ENCODE measurements at regions not wholly inside any gene's neighbourhood (a gene's known extent, or its start where the extent isn't known, plus 50 kb on each side); places are given as distances from the start of the nearest gene placed in this dataset.

DNA sequence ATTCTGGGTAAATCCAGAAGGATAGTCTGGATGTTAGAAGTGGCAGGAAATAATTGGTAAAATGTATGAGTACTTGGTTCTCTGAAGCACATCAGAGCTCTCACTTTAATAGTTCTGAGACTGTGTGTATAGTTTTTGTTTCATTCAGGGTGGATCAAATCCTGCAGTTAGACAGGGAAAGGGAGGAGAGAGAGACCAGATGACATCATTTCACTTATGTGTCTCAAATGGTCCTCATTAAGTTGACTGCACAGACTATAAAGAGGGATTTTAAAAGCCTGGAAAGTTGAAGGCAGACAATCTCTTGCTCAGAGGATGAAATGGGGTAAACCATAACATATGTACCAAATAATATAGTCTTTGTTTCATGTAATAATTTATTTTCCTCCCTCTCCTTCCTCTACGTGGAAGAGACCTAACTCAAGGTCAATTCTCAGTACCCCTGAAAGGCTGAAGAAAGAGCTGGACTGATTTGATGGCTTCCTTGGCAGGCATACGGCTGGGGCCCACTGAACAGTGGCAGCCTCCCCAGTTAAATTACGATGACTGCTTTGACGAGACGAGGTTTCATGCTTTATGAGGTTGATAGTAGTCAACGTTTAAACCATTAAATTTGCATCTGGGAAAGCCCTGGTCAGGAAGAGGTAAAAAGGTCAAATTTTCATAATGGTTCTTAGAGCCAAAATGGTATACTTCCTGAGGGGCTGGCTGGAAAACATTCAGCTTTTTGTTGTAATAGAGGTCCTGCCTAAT lies 395.1 kb upstream of the RPS23 start:
- Histone ChIP-seq H3K79me2 (ENCODE audit: insufficient read depth, low read length) (no peaks in the 10 kb centered on the region), H3K9me3 (ENCODE audit: low read length) (no peaks in the 10 kb centered on the region), H3K27ac (ENCODE audit: extremely low read length, insufficient read depth, low read length) (no peak overlapping the region), H3K36me3 (replicated peaks in 1 of 2; ENCODE audit: control insufficient read depth in 1 of 2, insufficient read depth in 2 of 2, low read length in 2 of 2) (no peaks in the 10 kb centered on the region), H2AFZ (ENCODE audit: low read length) (no peak overlapping the region), H3K4me1 (ENCODE audit: insufficient read depth, low read length) (no peaks in the 10 kb centered on the region), H3K27me3 (ENCODE audit: control insufficient read depth in 1 of 2, insufficient read depth in 2 of 2, low read length in 2 of 2) (no peaks in the 10 kb centered on the region), H3K4me2 (ENCODE audit: low read depth, low read length) (no peak overlapping the region), H3K4me3 (replicated peaks in 1 of 3; ENCODE audit: insufficient read depth in 1 of 3, low read depth in 2 of 3, low read length in 3 of 3) (no peak overlapping the region), H4K20me1 (ENCODE audit: insufficient read depth, low read length) (no peaks in the 10 kb centered on the region), H3K9ac (ENCODE audit: insufficient read depth, low read depth, low read length) (no peak overlapping the region)
- in situ Hi-C loops (cut with HindIII; ENCODE audit: extremely low pct_ligation_motif_present, low pct_unique_long_range_greater_than_20kb) (no loop called here), intact Hi-C loops (cut with micrococcal nuclease; ENCODE audit: unreplicated experiment) (no loop called here)
- no peak for FAIRE-seq
- WGBS (ENCODE audit: low lambda C conversion rate), result 12% methylated on average over 6 of the region's 6 CpGs
- ChIA-PET CTCF (ENCODE audit: low intra/inter-chr PET ratio, low total read pairs) (no interaction called here), POLR2A (no interaction called here)
- no TSS peak for BruUV-seq (replicated peaks)
- DNase-seq (ENCODE audit: low spot score), result no peak
- no peak for ATAC-seq
- no peak for TF ChIP-seq U2AF2 (IDR thresholded peaks at IDR 0.05; ENCODE audit: low read depth, low read length)
- TF ChIP-seq FOXP4 (CRISPR knock-in tag; IDR thresholded peaks at IDR 0.05), result no peak
- TF ChIP-seq ONECUT2 (CRISPR knock-in tag; IDR thresholded peaks at IDR 0.05), result no peak
- TF ChIP-seq TCF7L2 (IDR thresholded peaks at IDR 0.05; ENCODE audit: low read depth, low read length), result no peak
- no peak for TF ChIP-seq SIN3A (IDR thresholded peaks at IDR 0.05; ENCODE audit: borderline replicate concordance, low read depth, low read length)
- TF ChIP-seq POLR2G (IDR thresholded peaks at IDR 0.05; ENCODE audit: low read depth, low read length), result no peak
- TF ChIP-seq ZNF343 (CRISPR knock-in tag; IDR thresholded peaks at IDR 0.05), result no peak
- TF ChIP-seq ZFP1 (CRISPR knock-in tag; IDR thresholded peaks at IDR 0.05), result no peak
- TF ChIP-seq, protein P1, sequence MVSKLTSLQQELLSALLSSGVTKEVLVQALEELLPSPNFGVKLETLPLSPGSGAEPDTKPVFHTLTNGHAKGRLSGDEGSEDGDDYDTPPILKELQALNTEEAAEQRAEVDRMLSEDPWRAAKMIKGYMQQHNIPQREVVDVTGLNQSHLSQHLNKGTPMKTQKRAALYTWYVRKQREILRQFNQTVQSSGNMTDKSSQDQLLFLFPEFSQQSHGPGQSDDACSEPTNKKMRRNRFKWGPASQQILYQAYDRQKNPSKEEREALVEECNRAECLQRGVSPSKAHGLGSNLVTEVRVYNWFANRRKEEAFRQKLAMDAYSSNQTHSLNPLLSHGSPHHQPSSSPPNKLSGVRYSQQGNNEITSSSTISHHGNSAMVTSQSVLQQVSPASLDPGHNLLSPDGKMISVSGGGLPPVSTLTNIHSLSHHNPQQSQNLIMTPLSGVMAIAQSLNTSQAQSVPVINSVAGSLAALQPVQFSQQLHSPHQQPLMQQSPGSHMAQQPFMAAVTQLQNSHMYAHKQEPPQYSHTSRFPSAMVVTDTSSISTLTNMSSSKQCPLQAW (CRISPR knock-in tag; IDR thresholded peaks at IDR 0.05), result no peak
- no peak for TF ChIP-seq HDAC1 (CRISPR knock-in tag; IDR thresholded peaks at IDR 0.05)
- no peak for TF ChIP-seq PHF8 (CRISPR knock-in tag; IDR thresholded peaks at IDR 0.05)
- TF ChIP-seq, protein P2, sequence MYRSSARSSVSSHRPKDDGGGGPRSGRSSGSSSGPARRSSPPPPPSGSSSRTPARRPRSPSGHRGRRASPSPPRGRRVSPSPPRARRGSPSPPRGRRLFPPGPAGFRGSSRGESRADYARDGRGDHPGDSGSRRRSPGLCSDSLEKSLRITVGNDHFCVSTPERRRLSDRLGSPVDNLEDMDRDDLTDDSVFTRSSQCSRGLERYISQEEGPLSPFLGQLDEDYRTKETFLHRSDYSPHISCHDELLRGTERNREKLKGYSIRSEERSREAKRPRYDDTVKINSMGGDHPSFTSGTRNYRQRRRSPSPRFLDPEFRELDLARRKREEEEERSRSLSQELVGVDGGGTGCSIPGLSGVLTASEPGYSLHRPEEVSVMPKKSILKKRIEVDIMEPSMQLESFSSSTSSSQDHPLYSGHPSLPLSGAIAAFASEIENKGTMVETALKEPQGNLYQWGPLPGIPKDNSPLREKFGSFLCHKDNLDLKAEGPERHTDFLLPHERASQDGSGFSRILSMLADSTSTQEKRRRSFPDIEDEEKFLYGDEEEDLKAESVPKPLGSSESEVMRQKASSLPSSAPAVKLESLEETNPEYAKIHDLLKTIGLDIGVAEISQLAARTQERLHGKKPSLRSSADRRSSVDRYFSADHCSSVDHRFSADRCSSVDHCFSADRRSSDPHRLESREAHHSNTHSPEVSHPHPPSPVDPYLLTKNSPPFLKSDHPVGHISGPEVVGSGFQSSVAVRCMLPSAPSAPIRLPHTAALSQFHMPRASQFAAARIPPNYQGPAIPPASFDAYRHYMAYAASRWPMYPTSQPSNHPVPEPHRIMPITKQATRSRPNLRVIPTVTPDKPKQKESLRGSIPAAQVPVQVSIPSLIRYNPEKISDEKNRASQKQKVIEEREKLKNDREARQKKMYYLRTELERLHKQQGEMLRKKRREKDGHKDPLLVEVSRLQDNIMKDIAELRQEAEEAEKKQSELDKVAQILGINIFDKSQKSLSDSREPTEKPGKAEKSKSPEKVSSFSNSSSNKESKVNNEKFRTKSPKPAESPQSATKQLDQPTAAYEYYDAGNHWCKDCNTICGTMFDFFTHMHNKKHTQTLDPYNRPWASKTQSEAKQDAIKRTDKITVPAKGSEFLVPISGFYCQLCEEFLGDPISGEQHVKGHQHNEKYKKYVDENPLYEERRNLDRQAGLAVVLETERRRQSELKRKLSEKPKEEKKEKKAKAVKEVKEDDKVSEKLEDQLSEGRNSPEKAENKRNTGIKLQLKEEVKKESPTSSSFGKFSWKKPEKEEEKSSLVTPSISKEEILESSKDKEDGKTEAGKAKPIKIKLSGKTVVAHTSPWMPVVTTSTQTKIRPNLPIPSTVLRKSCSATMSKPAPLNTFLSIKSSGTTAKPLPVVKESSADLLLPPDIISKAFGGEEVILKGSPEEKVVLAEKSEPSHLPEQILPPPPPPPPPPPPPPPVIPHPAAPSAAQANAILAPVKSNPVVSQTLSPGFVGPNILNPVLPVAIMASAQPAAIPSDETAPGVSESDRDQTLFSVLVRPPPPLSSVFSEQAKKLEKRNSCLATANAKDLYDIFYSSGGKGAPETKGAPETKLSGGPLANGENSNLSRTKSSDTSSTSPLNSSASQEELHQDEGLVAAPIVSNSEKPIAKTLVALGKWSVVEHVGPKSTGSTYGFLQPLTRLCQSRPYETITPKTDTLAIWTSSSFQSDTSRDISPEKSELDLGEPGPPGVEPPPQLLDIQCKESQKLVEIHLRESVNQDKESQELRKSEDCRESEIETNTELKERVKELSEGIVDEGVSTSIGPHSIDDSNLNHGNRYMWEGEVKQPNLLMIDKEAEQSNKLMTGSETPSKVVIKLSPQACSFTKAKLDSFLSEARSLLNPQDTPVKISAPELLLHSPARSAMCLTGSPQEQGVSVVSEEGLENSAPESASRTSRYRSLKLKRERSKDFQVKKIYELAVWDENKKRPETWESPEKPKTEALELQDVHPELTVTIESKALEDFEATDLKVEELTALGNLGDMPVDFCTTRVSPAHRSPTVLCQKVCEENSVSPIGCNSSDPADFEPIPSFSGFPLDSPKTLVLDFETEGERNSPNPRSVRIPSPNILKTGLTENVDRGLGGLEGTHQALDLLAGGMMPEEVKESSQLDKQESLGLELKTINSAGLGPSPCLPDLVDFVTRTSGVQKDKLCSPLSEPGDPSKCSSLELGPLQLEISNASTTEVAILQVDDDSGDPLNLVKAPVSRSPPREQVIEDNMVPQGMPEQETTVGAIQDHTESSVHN (CRISPR knock-in tag; IDR thresholded peaks at IDR 0.05), result no peak
- TF ChIP-seq ZNF562 (CRISPR knock-in tag; IDR thresholded peaks at IDR 0.05; ENCODE audit: borderline replicate concordance), result no peak

Data from HepG2 (cell line).